GM23338 (cell line): ENCODE measurements at regions not wholly inside any gene's neighbourhood (a gene's known extent, or its start where the extent isn't known, plus 50 kb on each side); places are given as distances from the start of the nearest gene placed in this dataset.

Source experiments
- CREB1 ChIP-seq: fragments of 250-450 bp; sonication (Bioruptor Pico); IDR thresholded peaks from 2 replicates; pipeline ENCODE4 v1.5.0; 2020; ENCODE audit warnings: low read depth, mild to moderate bottlenecking, moderate library complexity
- EZH2 ChIP-seq: fragments of 200-600 bp; sonication (generic); IDR thresholded peaks from one replicate; pipeline ENCODE4 v1.8.0; 2017; ENCODE audit warnings: antibody characterized with exemption, mild to moderate bottlenecking, low read depth; ENCODE audit not compliant: unreplicated experiment
- EZH2phosphoT487 ChIP-seq: fragments of 200-600 bp; sonication (generic); IDR thresholded peaks from one replicate; pipeline ENCODE4 v1.8.1; 2018; ENCODE audit warnings: antibody characterized with exemption; ENCODE audit not compliant: unreplicated experiment
- JUNB ChIP-seq: IDR thresholded peaks from one replicate; pipeline ENCODE4 v1.6.1; 2016; ENCODE audit warnings: antibody characterized with exemption; ENCODE audit not compliant: unreplicated experiment
- NANOG ChIP-seq: IDR thresholded peaks from 2 replicates; pipeline ENCODE4 v1.6.1; 2016; ENCODE audit warnings: antibody characterized with exemption, borderline replicate concordance
- POLR2AphosphoS5 ChIP-seq: IDR thresholded peaks from 2 replicates; pipeline ENCODE4 v1.6.1; 2016; ENCODE audit warnings: antibody characterized with exemption, low read depth
- ZNF114 ChIP-seq: fragments of 250-450 bp; sonication (Bioruptor Pico); IDR thresholded peaks from 2 replicates; pipeline ENCODE4 v1.5.0; 2020; ENCODE audit warnings: mild to moderate bottlenecking, moderate library complexity
- TF ChIP-seq, protein P1 (sequence below), 2 experiments: fragments of 200-600 bp in 1 of 2; sonication (generic) in 1 of 2; conservative IDR thresholded peaks; 2 replicates each; pipeline versions ENCODE4 v1.5.1 to v1.6.1; 2016 to 2017; ENCODE audit warnings: antibody characterized with exemption in 2 of 2, low read depth in 2 of 2, mild to moderate bottlenecking in 2 of 2, moderate library complexity in 1 of 2
- TF ChIP-seq, protein P2 (sequence below): IDR thresholded peaks from one replicate; pipeline ENCODE4 v1.6.1; 2018; ENCODE audit warnings: antibody characterized with exemption; ENCODE audit not compliant: unreplicated experiment
- TF ChIP-seq, protein P3 (sequence below): IDR thresholded peaks from 2 replicates; pipeline ENCODE4 v1.6.1; 2016; ENCODE audit warnings: antibody characterized with exemption

DNA sequence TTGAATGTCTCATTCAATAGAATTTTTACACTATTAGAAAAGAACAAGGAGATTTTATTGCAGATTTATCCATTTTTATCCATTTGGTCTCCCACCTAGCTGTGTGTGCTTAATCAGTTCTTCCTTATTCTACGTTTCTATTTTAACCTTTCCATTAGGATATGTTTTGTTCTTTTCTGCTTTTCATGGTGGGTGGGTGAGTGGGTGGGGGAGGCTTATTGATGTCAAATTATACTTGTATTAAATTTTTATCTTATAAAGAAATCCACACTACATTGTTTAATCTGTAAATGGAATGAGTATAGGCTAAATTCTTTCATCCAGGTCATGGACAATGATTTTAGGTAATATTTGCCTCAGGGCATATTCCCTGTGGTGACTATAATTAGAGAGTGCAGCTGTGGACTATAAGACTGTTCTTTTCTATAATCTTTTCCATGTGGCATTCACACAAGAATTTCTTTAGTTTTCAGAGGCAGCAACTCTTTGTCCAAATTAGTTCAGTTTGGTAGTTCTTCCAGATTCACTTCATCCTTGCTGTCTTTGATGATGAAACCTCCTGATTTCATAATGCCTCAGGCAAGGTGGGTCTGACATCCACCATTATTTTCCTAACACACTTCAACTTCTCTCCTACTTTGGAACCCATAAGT is 2451.8 kb downstream of the PCDH7 start:
- TF ChIP-seq EZH2 (no peak), ZNF114 (CRISPR knock-in tag) (no peak), POLR2AphosphoS5 (no peak), JUNB (no peak), CREB1 (CRISPR knock-in tag) (no peak), NANOG (no peak), EZH2phosphoT487 (no peak)
- TF ChIP-seq, protein P1, sequence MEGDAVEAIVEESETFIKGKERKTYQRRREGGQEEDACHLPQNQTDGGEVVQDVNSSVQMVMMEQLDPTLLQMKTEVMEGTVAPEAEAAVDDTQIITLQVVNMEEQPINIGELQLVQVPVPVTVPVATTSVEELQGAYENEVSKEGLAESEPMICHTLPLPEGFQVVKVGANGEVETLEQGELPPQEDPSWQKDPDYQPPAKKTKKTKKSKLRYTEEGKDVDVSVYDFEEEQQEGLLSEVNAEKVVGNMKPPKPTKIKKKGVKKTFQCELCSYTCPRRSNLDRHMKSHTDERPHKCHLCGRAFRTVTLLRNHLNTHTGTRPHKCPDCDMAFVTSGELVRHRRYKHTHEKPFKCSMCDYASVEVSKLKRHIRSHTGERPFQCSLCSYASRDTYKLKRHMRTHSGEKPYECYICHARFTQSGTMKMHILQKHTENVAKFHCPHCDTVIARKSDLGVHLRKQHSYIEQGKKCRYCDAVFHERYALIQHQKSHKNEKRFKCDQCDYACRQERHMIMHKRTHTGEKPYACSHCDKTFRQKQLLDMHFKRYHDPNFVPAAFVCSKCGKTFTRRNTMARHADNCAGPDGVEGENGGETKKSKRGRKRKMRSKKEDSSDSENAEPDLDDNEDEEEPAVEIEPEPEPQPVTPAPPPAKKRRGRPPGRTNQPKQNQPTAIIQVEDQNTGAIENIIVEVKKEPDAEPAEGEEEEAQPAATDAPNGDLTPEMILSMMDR (conservative IDR thresholded peaks at IDR 0.05; ENCODE audit: low read depth in 2 of 2): no peak
- TF ChIP-seq, protein P2, sequence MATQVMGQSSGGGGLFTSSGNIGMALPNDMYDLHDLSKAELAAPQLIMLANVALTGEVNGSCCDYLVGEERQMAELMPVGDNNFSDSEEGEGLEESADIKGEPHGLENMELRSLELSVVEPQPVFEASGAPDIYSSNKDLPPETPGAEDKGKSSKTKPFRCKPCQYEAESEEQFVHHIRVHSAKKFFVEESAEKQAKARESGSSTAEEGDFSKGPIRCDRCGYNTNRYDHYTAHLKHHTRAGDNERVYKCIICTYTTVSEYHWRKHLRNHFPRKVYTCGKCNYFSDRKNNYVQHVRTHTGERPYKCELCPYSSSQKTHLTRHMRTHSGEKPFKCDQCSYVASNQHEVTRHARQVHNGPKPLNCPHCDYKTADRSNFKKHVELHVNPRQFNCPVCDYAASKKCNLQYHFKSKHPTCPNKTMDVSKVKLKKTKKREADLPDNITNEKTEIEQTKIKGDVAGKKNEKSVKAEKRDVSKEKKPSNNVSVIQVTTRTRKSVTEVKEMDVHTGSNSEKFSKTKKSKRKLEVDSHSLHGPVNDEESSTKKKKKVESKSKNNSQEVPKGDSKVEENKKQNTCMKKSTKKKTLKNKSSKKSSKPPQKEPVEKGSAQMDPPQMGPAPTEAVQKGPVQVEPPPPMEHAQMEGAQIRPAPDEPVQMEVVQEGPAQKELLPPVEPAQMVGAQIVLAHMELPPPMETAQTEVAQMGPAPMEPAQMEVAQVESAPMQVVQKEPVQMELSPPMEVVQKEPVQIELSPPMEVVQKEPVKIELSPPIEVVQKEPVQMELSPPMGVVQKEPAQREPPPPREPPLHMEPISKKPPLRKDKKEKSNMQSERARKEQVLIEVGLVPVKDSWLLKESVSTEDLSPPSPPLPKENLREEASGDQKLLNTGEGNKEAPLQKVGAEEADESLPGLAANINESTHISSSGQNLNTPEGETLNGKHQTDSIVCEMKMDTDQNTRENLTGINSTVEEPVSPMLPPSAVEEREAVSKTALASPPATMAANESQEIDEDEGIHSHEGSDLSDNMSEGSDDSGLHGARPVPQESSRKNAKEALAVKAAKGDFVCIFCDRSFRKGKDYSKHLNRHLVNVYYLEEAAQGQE: no peak
- TF ChIP-seq, protein P3, sequence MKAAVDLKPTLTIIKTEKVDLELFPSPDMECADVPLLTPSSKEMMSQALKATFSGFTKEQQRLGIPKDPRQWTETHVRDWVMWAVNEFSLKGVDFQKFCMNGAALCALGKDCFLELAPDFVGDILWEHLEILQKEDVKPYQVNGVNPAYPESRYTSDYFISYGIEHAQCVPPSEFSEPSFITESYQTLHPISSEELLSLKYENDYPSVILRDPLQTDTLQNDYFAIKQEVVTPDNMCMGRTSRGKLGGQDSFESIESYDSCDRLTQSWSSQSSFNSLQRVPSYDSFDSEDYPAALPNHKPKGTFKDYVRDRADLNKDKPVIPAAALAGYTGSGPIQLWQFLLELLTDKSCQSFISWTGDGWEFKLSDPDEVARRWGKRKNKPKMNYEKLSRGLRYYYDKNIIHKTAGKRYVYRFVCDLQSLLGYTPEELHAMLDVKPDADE: no peak
